HG03025 (cell line): ENCODE measurements at regions not wholly inside any gene's neighbourhood (a gene's known extent, or its start where the extent isn't known, plus 50 kb on each side); places are given as distances from the start of the nearest gene placed in this dataset.

Experiments used
- ATAC-seq: cut with Tn5 transposase; IDR thresholded peaks from one replicate; pipeline ENCODE4 v1.9.1; 2021; ENCODE audit warnings: mild to moderate bottlenecking, moderate library complexity; ENCODE audit not compliant: unreplicated experiment, low FRiP score

- no peak for ATAC-seq
Measured at GRCh38 chr18:78642296-78642951, 337.2 kb upstream of the SALL3 start.

- no peak for ATAC-seq
Measured at GRCh38 chr18:78643004-78643403, 336.6 kb upstream of the SALL3 start.

- no peak for ATAC-seq
Measured at GRCh38 chr18:78643981-78644380, 335.6 kb upstream of the SALL3 start.

- no peak for ATAC-seq
Measured at GRCh38 chr18:78645216-78645615, 334.4 kb upstream of the SALL3 start.

GRCh38 chr18:78647018-78647417 is 332.6 kb upstream of the SALL3 start:
- no peak for ATAC-seq

- no peak for ATAC-seq
Measured at GRCh38 chr18:78649421-78649820, 330.2 kb upstream of the SALL3 start.

- ATAC-seq = no peak
Measured at GRCh38 chr18:78650926-78651325, 328.7 kb upstream of the SALL3 start.

- ATAC-seq = no peak
Measured at GRCh38 chr18:78652001-78652545, 327.5 kb upstream of the SALL3 start.

GRCh38 chr18:78655921-78656320 is 323.7 kb upstream of the SALL3 start:
- no peak for ATAC-seq

GRCh38 chr18:78656346-78656925 is 323.2 kb upstream of the SALL3 start:
- no peak for ATAC-seq

GRCh38 chr18:78658531-78658930 is 321.1 kb upstream of the SALL3 start:
- ATAC-seq = no peak

GRCh38 chr18:78659057-78659456 is 320.6 kb upstream of the SALL3 start:
- no peak for ATAC-seq

GRCh38 chr18:78659748-78660147 is 319.9 kb upstream of the SALL3 start:
- no peak for ATAC-seq

GRCh38 chr18:78660311-78660710 is 319.3 kb upstream of the SALL3 start:
- ATAC-seq = no peak

- ATAC-seq = no peak
Measured at GRCh38 chr18:78661316-78661715, 318.3 kb upstream of the SALL3 start.

- no peak for ATAC-seq
Measured at GRCh38 chr18:78662879-78663278, 316.7 kb upstream of the SALL3 start.

GRCh38 chr18:78664048-78664447 is 315.6 kb upstream of the SALL3 start:
- ATAC-seq = no peak

- ATAC-seq = no peak
Measured at GRCh38 chr18:78664848-78665247, 314.8 kb upstream of the SALL3 start.

GRCh38 chr18:78665644-78666043 is 314.0 kb upstream of the SALL3 start:
- ATAC-seq = no peak

GRCh38 chr18:78666666-78667335 is 312.8 kb upstream of the SALL3 start:
- no peak for ATAC-seq

- no peak for ATAC-seq
Measured at GRCh38 chr18:78670778-78671391, 308.7 kb upstream of the SALL3 start.
